SK-N-MC (cell line): ENCODE measurements at regions not wholly inside any gene's neighbourhood (a gene's known extent, or its start where the extent isn't known, plus 50 kb on each side); places are given as distances from the start of the nearest gene placed in this dataset.

Experiments
- DNase-seq: peaks from one replicate; pipeline ENCODE4 v3.0.0-alpha.2; 2011; ENCODE audit warnings: low read depth, low spot score
- H3K27ac ChIP-seq: fragments of 200-600 bp; sonication (generic); 2 replicates; pipeline ENCODE4 v1.5.1; 2016; ENCODE audit warnings: mixed run types
- H3K36me3 ChIP-seq: fragments of 200-600 bp; sonication (generic); 2 replicates; pipeline ENCODE4 v1.6.1; 2017; ENCODE audit warnings: antibody characterized with exemption, low read length, mixed read lengths; ENCODE audit not compliant: insufficient read depth
- H3K4me3 ChIP-seq: fragments of 200-600 bp; sonication (generic); 2 replicates; pipeline ENCODE4 v1.5.1; 2016
- H3K9ac ChIP-seq: fragments of 200-600 bp; sonication (generic); 2 replicates; pipeline ENCODE4 v1.8.0; 2017; ENCODE audit warnings: mixed run types, mixed read lengths; ENCODE audit not compliant: insufficient read length
- H3K9me3 ChIP-seq: fragments of 200-600 bp; sonication (generic); 2 replicates; pipeline ENCODE4 v1.6.1; 2017; ENCODE audit warnings: low read depth, mild to moderate bottlenecking, antibody characterized with exemption, low read length, moderate library complexity, mixed read lengths
- EZH2 ChIP-seq: fragments of 200-600 bp; sonication (generic); IDR thresholded peaks from one replicate; pipeline ENCODE4 v1.6.1; 2017; ENCODE audit warnings: antibody characterized with exemption
- FOXP2 ChIP-seq: optimal IDR thresholded peaks from 2 replicates; pipeline ENCODE3; 2011; ENCODE audit warnings: mild to moderate bottlenecking, moderate library complexity; ENCODE audit not compliant: insufficient read depth; ENCODE audit errors: extremely low read length, control extremely low read depth
- POLR2AphosphoS5 ChIP-seq: IDR thresholded peaks from 2 replicates; pipeline ENCODE4 v1.6.1; 2012; ENCODE audit warnings: mild to moderate bottlenecking, low read depth, low read length, borderline replicate concordance

GRCh38 chr10:4763960-4764428, 62.0 kb upstream of the AKR1E2 start:
- H3K4me3 ChIP-seq = no peak overlapping the region
- no peak for DNase-seq
- TF ChIP-seq POLR2AphosphoS5 = no peak
- no peak for TF ChIP-seq EZH2
- TF ChIP-seq FOXP2 = no peak
- no peaks in the 10 kb centered on the region for H3K9me3 ChIP-seq
- no peak overlapping the region for H3K9ac ChIP-seq
- H3K36me3 ChIP-seq = no peaks in the 10 kb centered on the region
- H3K27ac ChIP-seq = no peak overlapping the region

GRCh38 chr10:4763513-4763912, 62.5 kb upstream of the AKR1E2 start:
- no peaks in the 10 kb centered on the region for H3K36me3 ChIP-seq
- no peak for DNase-seq
- H3K9me3 ChIP-seq = no peaks in the 10 kb centered on the region
- no peak overlapping the region for H3K27ac ChIP-seq
- TF ChIP-seq FOXP2 (no peak), EZH2 (no peak), POLR2AphosphoS5 (no peak)
- H3K9ac ChIP-seq = no peak overlapping the region
- H3K4me3 ChIP-seq = no peak overlapping the region

GRCh38 chr10:4758256-4758655, 67.8 kb upstream of the AKR1E2 start:
- no peak for DNase-seq
- no peak for TF ChIP-seq FOXP2
- no peak for TF ChIP-seq EZH2
- no peak for TF ChIP-seq POLR2AphosphoS5
- no peak overlapping the region for H3K9ac ChIP-seq
- no peak overlapping the region for H3K27ac ChIP-seq
- no peaks in the 10 kb centered on the region for H3K36me3 ChIP-seq
- no peaks in the 10 kb centered on the region for H3K9me3 ChIP-seq
- H3K4me3 ChIP-seq = no peak overlapping the region

GRCh38 chr10:4755286-4755989, 70.6 kb upstream of the AKR1E2 start:
- no peak for DNase-seq
- no peak overlapping the region for H3K27ac ChIP-seq
- H3K36me3 ChIP-seq = no peaks in the 10 kb centered on the region

DNA sequence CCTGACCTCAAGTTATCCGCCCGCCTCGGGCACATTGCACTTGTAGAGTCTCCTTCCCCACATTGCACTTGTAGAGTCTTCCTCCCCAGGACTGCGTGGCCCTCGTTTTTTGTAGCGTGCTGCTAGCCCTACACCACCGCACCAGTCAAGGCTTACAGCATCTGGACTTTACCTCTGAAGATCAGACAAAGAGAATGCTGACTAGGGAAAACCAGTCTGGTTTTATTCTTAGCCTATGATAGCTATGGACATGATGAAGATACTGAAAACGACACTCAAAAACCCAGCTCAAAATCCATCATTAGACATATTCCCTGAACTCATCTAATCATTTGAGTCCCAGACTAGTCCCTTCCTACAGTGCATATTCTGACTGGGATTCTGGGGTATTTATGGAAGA, 71.9 kb upstream of the AKR1E2 start:
- TF ChIP-seq FOXP2 = no peak
- no peak for TF ChIP-seq POLR2AphosphoS5
- no peak for TF ChIP-seq EZH2
- no peak overlapping the region for H3K27ac ChIP-seq
- H3K9ac ChIP-seq = no peak overlapping the region

More at GRCh38 chr10:4755286-4755989, 70.6 kb upstream of the AKR1E2 start:
- Histone ChIP-seq H3K4me3 (no peak overlapping the region), H3K9ac (no peak overlapping the region), H3K9me3 (no peaks in the 10 kb centered on the region)
- TF ChIP-seq EZH2 (no peak), FOXP2 (no peak), POLR2AphosphoS5 (no peak)

DNA sequence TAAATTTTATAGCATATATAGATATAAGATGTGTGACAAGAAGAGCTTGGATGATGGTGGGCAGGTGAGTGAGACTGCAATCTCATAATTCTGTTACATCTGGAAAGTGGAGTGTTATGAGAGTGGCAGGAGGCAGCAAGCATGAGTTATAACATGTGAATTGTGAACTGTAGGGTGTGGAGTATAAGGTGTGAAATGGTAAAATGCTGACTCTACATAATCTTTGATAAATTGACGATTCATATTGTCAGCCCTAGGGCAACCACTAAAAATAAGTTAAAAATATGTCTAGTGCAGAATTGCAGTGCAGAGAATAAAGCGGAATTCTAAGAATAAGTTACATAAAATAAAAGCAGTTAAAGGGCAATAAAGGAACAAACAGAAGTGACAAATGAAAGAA, 74.8 kb upstream of the AKR1E2 start:
- no peak overlapping the region for H3K27ac ChIP-seq
- H3K9ac ChIP-seq = no peak overlapping the region
- TF ChIP-seq POLR2AphosphoS5 (no peak), FOXP2 (no peak), EZH2 (no peak)
- no peak overlapping the region for H3K4me3 ChIP-seq
- H3K9me3 ChIP-seq = no peaks in the 10 kb centered on the region
- no peak for DNase-seq
- no peaks in the 10 kb centered on the region for H3K36me3 ChIP-seq

More for the DNA sequence above, 71.9 kb upstream of the AKR1E2 start:
- H3K9me3 ChIP-seq = no peaks in the 10 kb centered on the region
- no peak for DNase-seq
- H3K36me3 ChIP-seq = no peaks in the 10 kb centered on the region
- H3K4me3 ChIP-seq = no peak overlapping the region

GRCh38 chr10:4749271-4749574, 76.8 kb upstream of the AKR1E2 start:
- no peak for DNase-seq
- Histone ChIP-seq H3K27ac (no peak overlapping the region), H3K9me3 (no peaks in the 10 kb centered on the region), H3K36me3 (no peaks in the 10 kb centered on the region), H3K4me3 (no peak overlapping the region), H3K9ac (no peak overlapping the region)
- TF ChIP-seq POLR2AphosphoS5 = no peak
- no peak for TF ChIP-seq EZH2
- no peak for TF ChIP-seq FOXP2

- H3K27ac ChIP-seq = no peak overlapping the region
- no peaks in the 10 kb centered on the region for H3K9me3 ChIP-seq
- H3K36me3 ChIP-seq = no peaks in the 10 kb centered on the region
- TF ChIP-seq EZH2 (no peak), FOXP2 (no peak), POLR2AphosphoS5 (no peak)
- H3K4me3 ChIP-seq = no peak overlapping the region
- H3K9ac ChIP-seq = no peak overlapping the region
- no peak for DNase-seq
Measured at GRCh38 chr10:4748491-4749270, 77.3 kb upstream of the AKR1E2 start.

DNA sequence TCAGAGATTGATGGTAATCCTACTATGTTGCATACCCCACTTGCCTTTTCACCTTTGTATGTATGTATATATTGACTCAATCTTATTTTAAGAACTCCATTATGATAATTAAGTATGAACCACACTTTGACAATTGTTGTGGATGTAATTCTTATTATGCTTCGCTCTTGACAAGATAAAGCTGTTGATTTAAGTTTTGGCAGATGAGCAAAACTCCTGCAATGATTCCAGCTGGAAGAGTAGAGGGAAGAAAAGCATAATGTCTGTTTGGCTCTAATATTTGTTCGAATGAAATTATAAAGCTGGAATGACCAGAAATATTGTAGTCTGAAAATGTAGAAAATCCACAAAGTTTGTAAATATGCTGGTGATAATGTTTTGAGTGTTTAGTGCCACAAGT, 83.8 kb upstream of the AKR1E2 start:
- Histone ChIP-seq H3K36me3 (no peaks in the 10 kb centered on the region), H3K9ac (no peak overlapping the region), H3K27ac (no peak overlapping the region), H3K4me3 (no peak overlapping the region), H3K9me3 (no peaks in the 10 kb centered on the region)
- DNase-seq = no peak
- TF ChIP-seq EZH2 = no peak
- TF ChIP-seq FOXP2 = no peak
- TF ChIP-seq POLR2AphosphoS5 = no peak

DNA sequence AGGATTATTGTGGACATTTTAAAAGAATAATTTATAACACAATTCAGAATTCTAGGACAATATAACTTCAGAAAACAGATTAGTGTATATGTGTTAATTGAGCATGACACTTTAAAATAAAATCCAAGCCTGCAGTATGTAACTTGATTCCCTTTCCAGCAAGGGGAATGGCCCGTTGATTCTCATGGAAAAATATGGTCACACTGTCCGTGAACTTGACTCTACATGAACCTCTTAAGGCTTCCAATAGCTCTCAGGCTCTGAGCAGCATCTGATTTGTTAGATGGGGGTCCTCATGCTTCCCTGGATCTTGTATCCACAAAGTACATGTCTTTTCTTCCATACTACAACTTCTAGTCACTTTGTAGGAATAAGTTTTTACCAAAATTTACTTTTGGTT, 85.5 kb upstream of the AKR1E2 start:
- Histone ChIP-seq H3K27ac (no peak overlapping the region), H3K9me3 (no peaks in the 10 kb centered on the region), H3K36me3 (no peaks in the 10 kb centered on the region), H3K4me3 (no peak overlapping the region), H3K9ac (no peak overlapping the region)
- TF ChIP-seq FOXP2 (no peak), EZH2 (no peak), POLR2AphosphoS5 (no peak)
- DNase-seq = no peak
